Trophoblast cell (in vitro differentiated cells and primary cell): ENCODE measurements at regions not wholly inside any gene's neighbourhood (a gene's known extent, or its start where the extent isn't known, plus 50 kb on each side); places are given as distances from the start of the nearest gene placed in this dataset.

Experiments
- DNase-seq, 2 donors: peaks; one replicate each; pipeline ENCODE4 v3.0.0-alpha.2; 2016
- H2AFZ ChIP-seq: 2 replicates; pipeline ENCODE4 v1.6.1; 2013; ENCODE audit warnings: low read length, moderate library complexity, mild to moderate bottlenecking; ENCODE audit not compliant: insufficient read depth, poor library complexity
- H2AK5ac ChIP-seq: 2 replicates; pipeline ENCODE4 v1.6.1; 2013; ENCODE audit warnings: mild to moderate bottlenecking, low read length
- H2BK120ac ChIP-seq: 2 replicates; pipeline ENCODE4 v1.6.1; 2013; ENCODE audit warnings: low read length, mild to moderate bottlenecking, moderate library complexity; ENCODE audit not compliant: insufficient read depth, poor library complexity
- H2BK12ac ChIP-seq: 2 replicates; pipeline ENCODE4 v1.6.1; 2013; ENCODE audit warnings: mild to moderate bottlenecking, low read length, moderate library complexity
- H2BK5ac ChIP-seq: 2 replicates; pipeline ENCODE4 v1.6.1; 2013; ENCODE audit warnings: low read length, low read depth, moderate library complexity, mild to moderate bottlenecking; ENCODE audit not compliant: poor library complexity
- H3K14ac ChIP-seq: 2 replicates; pipeline ENCODE4 v1.6.1; 2013; ENCODE audit warnings: mild to moderate bottlenecking, low read length
- H3K18ac ChIP-seq: 2 replicates; pipeline ENCODE4 v1.6.1; 2013; ENCODE audit warnings: mild to moderate bottlenecking, low read length
- H3K23ac ChIP-seq: 2 replicates; pipeline ENCODE4 v1.6.1; 2013; ENCODE audit warnings: low read length
- H3K27ac ChIP-seq: 2 replicates; pipeline ENCODE4 v1.5.1; 2013; ENCODE audit warnings: low read depth, mild to moderate bottlenecking, inconsistent platforms, low read length, moderate library complexity
- H3K27me3 ChIP-seq: 2 replicates; pipeline ENCODE4 v1.6.1; 2013; ENCODE audit warnings: inconsistent platforms, mild to moderate bottlenecking, low read length, moderate library complexity; ENCODE audit not compliant: insufficient read depth
- H3K36me3 ChIP-seq, 2 experiments: 1 replicate in 1 of 2; 2 replicates in 1 of 2; pipeline ENCODE4 v1.6.1; 2013; ENCODE audit warnings: low read length in 2 of 2, mild to moderate bottlenecking in 2 of 2, moderate library complexity in 1 of 2; ENCODE audit not compliant: insufficient read depth in 2 of 2, control insufficient read depth in 1 of 2
- H3K4ac ChIP-seq: 2 replicates; pipeline ENCODE4 v1.6.1; 2013; ENCODE audit warnings: low read depth, mild to moderate bottlenecking, low read length, moderate library complexity
- H3K4me1 ChIP-seq, 2 experiments: 1 replicate in 1 of 2; 2 replicates in 1 of 2; pipeline ENCODE4 v1.6.1; 2013; ENCODE audit warnings: low read length in 2 of 2, mild to moderate bottlenecking in 2 of 2, moderate library complexity in 1 of 2; ENCODE audit not compliant: insufficient read depth in 2 of 2, control insufficient read depth in 1 of 2
- H3K4me2 ChIP-seq: 2 replicates; pipeline ENCODE4 v1.6.1; 2013; ENCODE audit warnings: inconsistent platforms, mild to moderate bottlenecking, low read length, moderate library complexity
- H3K4me3 ChIP-seq: 2 replicates; pipeline ENCODE4 v1.5.1; 2013; ENCODE audit warnings: mild to moderate bottlenecking, low read depth, low read length, inconsistent platforms
- H3K79me1 ChIP-seq: one replicate; pipeline ENCODE4 v1.6.1; 2013; ENCODE audit warnings: low read length
- H3K79me2 ChIP-seq: 2 replicates; pipeline ENCODE4 v1.6.1; 2013; ENCODE audit warnings: low read length, mild to moderate bottlenecking; ENCODE audit not compliant: control insufficient read depth, insufficient read depth, poor library complexity
- H3K9ac ChIP-seq: 2 replicates; pipeline ENCODE4 v1.6.1; 2013; ENCODE audit warnings: mild to moderate bottlenecking, low read length
- H3K9me3 ChIP-seq: 2 replicates; pipeline ENCODE4 v1.6.1; 2013; ENCODE audit warnings: low read depth, mild to moderate bottlenecking, control low read depth, inconsistent platforms, low read length; ENCODE audit not compliant: insufficient read depth
- H4K12ac ChIP-seq: 2 replicates; pipeline ENCODE4 v1.6.1; 2013; ENCODE audit warnings: low read depth, mild to moderate bottlenecking, low read length, moderate library complexity
- H4K8ac ChIP-seq: 2 replicates; pipeline ENCODE4 v1.6.1; 2013; ENCODE audit warnings: low read depth, mild to moderate bottlenecking, low read length, moderate library complexity
- H4K91ac ChIP-seq: one replicate; pipeline ENCODE4 v1.6.1; 2013; ENCODE audit warnings: low read depth, mild to moderate bottlenecking, low read length, moderate library complexity
- WGBS: extraction: QIAGEN DNeasy Blood & Tissue Kit; methylation state at CpG from one replicate; pipeline ENCODE4 v1.1.7; 2013; ENCODE audit warnings: missing lambda C conversion rate; ENCODE audit not compliant: insufficient read length, insufficient coverage; ENCODE audit errors: extremely low coverage; 5-methylcytosine and 5-hydroxymethylcytosine counted together

GRCh38 chr1:116224111-116224510 lies 112.9 kb downstream of the MAB21L3 start:
- no peak overlapping the region for H3K4me3 ChIP-seq
- no peak overlapping the region for H4K8ac ChIP-seq
- no peak overlapping the region for H3K4me2 ChIP-seq
- no peak overlapping the region for H2BK5ac ChIP-seq
- no peak overlapping the region for H3K9ac ChIP-seq
- no peak overlapping the region for H2BK120ac ChIP-seq
- H3K79me2 ChIP-seq, result no peaks in the 10 kb centered on the region
- H2BK12ac ChIP-seq, result no peak overlapping the region
- H3K36me3 ChIP-seq, result no peaks in the 10 kb centered on the region
- H3K4me1 ChIP-seq, result peaks cover 14 to 16% of the 10 kb centered on the region in 2 experiments
- H3K4ac ChIP-seq, result no peak overlapping the region
- H3K18ac ChIP-seq, result no peak overlapping the region
- H2AFZ ChIP-seq, result no peak overlapping the region
- H2AK5ac ChIP-seq, result no peak overlapping the region
- no peak overlapping the region for H4K12ac ChIP-seq
- H4K91ac ChIP-seq, result no peak overlapping the region
- H3K14ac ChIP-seq, result no peak overlapping the region
- H3K23ac ChIP-seq, result no peak overlapping the region
- H3K27me3 ChIP-seq, result no peaks in the 10 kb centered on the region
- DNase-seq, result no peak
- no peak overlapping the region for H3K27ac ChIP-seq
- peaks cover 3% of the 10 kb centered on the region for H3K79me1 ChIP-seq
- H3K9me3 ChIP-seq, result no peaks in the 10 kb centered on the region
- WGBS, result no CpG with 5 or more reads among the region's 2 CpGs

- Histone ChIP-seq H3K27me3 (no peaks in the 10 kb centered on the region), H3K4me1 (peaks cover 13 to 16% of the 10 kb centered on the region in 2 experiments), H3K36me3 (no peaks in the 10 kb centered on the region), H3K9ac (no peak overlapping the region), H3K18ac (no peak overlapping the region), H2BK12ac (no peak overlapping the region), H2AK5ac (no peak overlapping the region), H3K79me1 (peaks cover 2% of the 10 kb centered on the region), H3K23ac (no peak overlapping the region), H3K4me3 (no peak overlapping the region), H4K91ac (no peak overlapping the region), H2AFZ (no peak overlapping the region), H4K8ac (no peak overlapping the region), H3K27ac (no peak overlapping the region), H3K79me2 (no peaks in the 10 kb centered on the region), H4K12ac (no peak overlapping the region), H3K14ac (no peak overlapping the region), H2BK120ac (no peak overlapping the region), H3K4ac (no peak overlapping the region), H3K4me2 (no peak overlapping the region), H3K9me3 (no peaks in the 10 kb centered on the region), H2BK5ac (no peak overlapping the region)
- WGBS, result no CpG with 5 or more reads among the region's 4 CpGs
- DNase-seq, result peak; percentile 48 to 70
Observed at GRCh38 chr1:116224561-116224960, 113.4 kb downstream of the MAB21L3 start.

GRCh38 chr1:116226017-116226416 lies 114.8 kb downstream of the MAB21L3 start:
- Histone ChIP-seq H3K27ac (no peak overlapping the region), H4K91ac (no peak overlapping the region), H2BK120ac (no peak overlapping the region), H3K18ac (no peak overlapping the region), H2AFZ (no peak overlapping the region), H3K23ac (no peak overlapping the region), H3K4me2 (no peak overlapping the region), H4K12ac (no peak overlapping the region), H4K8ac (no peak overlapping the region), H2BK12ac (no peak overlapping the region), H3K79me1 (no peaks in the 10 kb centered on the region), H2BK5ac (no peak overlapping the region), H3K36me3 (no peaks in the 10 kb centered on the region), H3K27me3 (no peaks in the 10 kb centered on the region), H3K4me3 (no peak overlapping the region), H3K4ac (no peak overlapping the region), H3K9ac (no peak overlapping the region), H3K14ac (no peak overlapping the region), H3K9me3 (no peaks in the 10 kb centered on the region), H2AK5ac (no peak overlapping the region), H3K4me1 (peaks cover 11 to 13% of the 10 kb centered on the region in 2 experiments), H3K79me2 (no peaks in the 10 kb centered on the region)
- no CpG with 5 or more reads among the region's 1 CpG for WGBS
- DNase-seq, result no peak

- Histone ChIP-seq H4K8ac (no peak overlapping the region), H2BK5ac (no peak overlapping the region), H2BK12ac (no peak overlapping the region), H3K4me2 (no peak overlapping the region), H3K9ac (no peak overlapping the region), H3K23ac (no peak overlapping the region), H3K27me3 (no peaks in the 10 kb centered on the region), H3K14ac (no peak overlapping the region), H3K9me3 (no peaks in the 10 kb centered on the region), H4K12ac (no peak overlapping the region), H3K4me3 (no peak overlapping the region), H2AK5ac (no peak overlapping the region), H2BK120ac (no peak overlapping the region), H3K79me1 (no peaks in the 10 kb centered on the region), H3K36me3 (no peaks in the 10 kb centered on the region), H3K4ac (no peak overlapping the region), H3K18ac (no peak overlapping the region), H2AFZ (no peak overlapping the region), H3K4me1 (peaks cover 7 to 8% of the 10 kb centered on the region in 2 experiments), H3K79me2 (no peaks in the 10 kb centered on the region), H3K27ac (no peak overlapping the region), H4K91ac (no peak overlapping the region)
- DNase-seq, result no peak
- no CpG with 5 or more reads among the region's 2 CpGs for WGBS
Observed at GRCh38 chr1:116228511-116228910, 117.3 kb downstream of the MAB21L3 start.
